Heart left ventricle (tissue), 16 donors: ENCODE measurements at regions not wholly inside any gene's neighbourhood (a gene's known extent, or its start where the extent isn't known, plus 50 kb on each side); places are given as distances from the start of the nearest gene placed in this dataset.

ENCODE experiments used
- ATAC-seq, 4 donors: fragments of 200-7000 bp; cut with Tn5 transposase; one replicate each; pipeline ENCODE4 v1.9.1; 2020 to 2022; ENCODE audit warnings: moderate library complexity in 4 of 4, mild to moderate bottlenecking in 3 of 4, moderate number of reproducible peaks in 1 of 4
- DNase-seq, 5 donors: peaks; one replicate each; pipeline ENCODE4 v3.0.0-alpha.2; 2020
- H3K27ac ChIP-seq, 12 donors: fragments of 200-600 bp; sonication (generic) in 4 of 12; one replicate each; pipeline versions ENCODE4 v1.5.0 to v1.8.0; 2016 to 2022; ENCODE audit warnings: mild to moderate bottlenecking in 2 of 12
- H3K27me3 ChIP-seq, 9 donors: fragments of 200-600 bp; sonication (generic) in 2 of 9; one replicate each; pipeline versions ENCODE4 v1.5.1 to v1.8.0; 2016 to 2022; ENCODE audit warnings: mild to moderate bottlenecking in 3 of 9
- H3K36me3 ChIP-seq, 9 donors: fragments of 200-600 bp; sonication (generic) in 2 of 9; one replicate each; pipeline versions ENCODE4 v1.5.0 to v1.8.0; 2018 to 2022; ENCODE audit warnings: mild to moderate bottlenecking in 2 of 9
- H3K4me1 ChIP-seq, 12 donors: fragments of 200-600 bp; sonication (generic) in 4 of 12; one replicate each; pipeline versions ENCODE4 v1.5.0 to v1.8.0; 2016 to 2022; ENCODE audit warnings: mild to moderate bottlenecking in 3 of 12
- H3K4me3 ChIP-seq, 12 donors: fragments of 200-600 bp; sonication (generic) in 4 of 12; one replicate each; pipeline versions ENCODE4 v1.5.0 to v1.8.0; 2017 to 2022; ENCODE audit warnings: mild to moderate bottlenecking in 9 of 12, moderate library complexity in 4 of 12
- H3K9me3 ChIP-seq, 12 donors: fragments of 200-600 bp; sonication (generic) in 4 of 12; one replicate each; pipeline versions ENCODE4 v1.5.0 to v1.8.0; 2016 to 2022; ENCODE audit warnings: mild to moderate bottlenecking in 1 of 12
- POLR2A ChIP-seq, 2 donors: fragments of 450-650 bp; IDR thresholded peaks; one replicate each; pipeline ENCODE4 v1.6.1; 2017; ENCODE audit warnings: antibody characterized with exemption in 2 of 2, mild to moderate bottlenecking in 2 of 2, moderate library complexity in 2 of 2
- WGBS, 4 donors: extraction: QIAGEN DNeasy Blood & Tissue Kit in 2 of 4; methylation state at CpG; one replicate each; pipeline versions ENCODE4 v1.1.5 to v1.1.7; 2013 to 2018; 5-methylcytosine and 5-hydroxymethylcytosine counted together
- intact Hi-C, 10 donors: fragments of 100-400 bp; cut with DNase I; formaldehyde crosslinking; loops; one replicate each; pipeline versions ENCODE4 v1.11.1 to v1.14.2; 2022
- TF ChIP-seq, protein P1 (sequence below), 12 donors: fragments of 200-600 bp; sonication (generic) in 4 of 12; IDR thresholded peaks; one replicate each; pipeline versions ENCODE4 v1.5.0 to v1.8.0; 2018 to 2022; ENCODE audit warnings: antibody characterized with exemption in 12 of 12, mild to moderate bottlenecking in 5 of 12
- donor health status: ischemic (EF 13 %, LVEDD 7.1; RV severe dilation, severe dysfunction).
- donor health status: healthy with polysubstance abuse.
- donor health status: DM: no; HTN: yes; CAD: no.
- donor health status: DM: no; HTN: no; CAD: no.
- donor health status: ischemic (EF 25% LVEDD 6.9; RV normal size, moderate dysfunction).
- donor health status: ischemic (EF 25% LVEDD 5.7; RV mildly dilated, moderate dysfunction).
- donor health status: healthy.
- donor health status: DM: yes; HTN: yes; CAD: no.
- donor health status: ischemic (EF 35%, LVEDD 5.7; RV mildly dilated, moderate dysfunction).
- donor health status: nonischemic (EF 11% LVEDD 7.7; RV severe dilation, severe dysfunction).
- donor health status: DM: yes; HTN: yes; CAD: no.
- donor health status: PGD.
- donor health status: ischemic (EF 29% LVEDD 5.4; RV normal size, mild dysfunction).
- donor health status: nonischemic (EF 23%, LVEDD 6.1; RV moderate dilation, normal function).

DNA sequence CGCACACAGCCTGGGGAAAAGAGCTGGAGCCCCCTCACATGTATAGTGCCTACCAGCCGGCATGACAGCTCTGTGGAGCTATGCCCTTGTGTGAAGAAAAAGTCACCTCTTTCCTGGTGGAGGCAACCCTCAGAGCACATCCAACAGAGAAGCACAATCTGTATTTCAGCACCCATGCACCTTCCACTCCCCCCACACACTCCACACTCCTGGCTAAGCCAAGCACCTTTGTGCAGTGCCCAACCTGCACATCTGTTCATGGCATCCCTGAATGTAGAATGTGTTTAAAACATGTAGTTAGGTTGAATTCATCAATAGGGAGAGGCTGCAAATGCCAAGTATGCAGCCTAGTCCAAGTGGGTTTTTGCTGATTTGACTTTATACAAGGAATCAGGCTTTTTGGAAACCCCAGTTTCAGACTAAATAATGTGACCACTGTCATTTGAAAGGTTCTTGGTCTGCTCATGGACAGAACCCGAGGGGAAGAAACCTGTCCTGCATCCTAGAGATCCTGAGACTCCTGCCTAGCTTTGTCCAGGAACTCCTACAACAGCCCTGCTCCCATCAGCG is 197.1 kb downstream of the TOMM20 start:
- H3K4me3 ChIP-seq: no peak overlapping the region
- no peak for DNase-seq
- peaks cover 0 to 53% (median 18%) of the 10 kb centered on the region in 12 donors for H3K4me1 ChIP-seq
- TF ChIP-seq, protein P1, sequence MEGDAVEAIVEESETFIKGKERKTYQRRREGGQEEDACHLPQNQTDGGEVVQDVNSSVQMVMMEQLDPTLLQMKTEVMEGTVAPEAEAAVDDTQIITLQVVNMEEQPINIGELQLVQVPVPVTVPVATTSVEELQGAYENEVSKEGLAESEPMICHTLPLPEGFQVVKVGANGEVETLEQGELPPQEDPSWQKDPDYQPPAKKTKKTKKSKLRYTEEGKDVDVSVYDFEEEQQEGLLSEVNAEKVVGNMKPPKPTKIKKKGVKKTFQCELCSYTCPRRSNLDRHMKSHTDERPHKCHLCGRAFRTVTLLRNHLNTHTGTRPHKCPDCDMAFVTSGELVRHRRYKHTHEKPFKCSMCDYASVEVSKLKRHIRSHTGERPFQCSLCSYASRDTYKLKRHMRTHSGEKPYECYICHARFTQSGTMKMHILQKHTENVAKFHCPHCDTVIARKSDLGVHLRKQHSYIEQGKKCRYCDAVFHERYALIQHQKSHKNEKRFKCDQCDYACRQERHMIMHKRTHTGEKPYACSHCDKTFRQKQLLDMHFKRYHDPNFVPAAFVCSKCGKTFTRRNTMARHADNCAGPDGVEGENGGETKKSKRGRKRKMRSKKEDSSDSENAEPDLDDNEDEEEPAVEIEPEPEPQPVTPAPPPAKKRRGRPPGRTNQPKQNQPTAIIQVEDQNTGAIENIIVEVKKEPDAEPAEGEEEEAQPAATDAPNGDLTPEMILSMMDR (IDR thresholded peaks at IDR 0.05): no peak
- TF ChIP-seq POLR2A (IDR thresholded peaks at IDR 0.05): no peak
- ATAC-seq: no peak
- H3K9me3 ChIP-seq: no peaks in the 10 kb centered on the region
- H3K27me3 ChIP-seq: no peaks in the 10 kb centered on the region
- 90 to 97% (median 96%) methylated on average over 4 of the region's 4 CpGs for WGBS, 4 donors
- intact Hi-C loops: no loop called here
- no peak overlapping the region for H3K27ac ChIP-seq
- no peaks in the 10 kb centered on the region for H3K36me3 ChIP-seq

DNA sequence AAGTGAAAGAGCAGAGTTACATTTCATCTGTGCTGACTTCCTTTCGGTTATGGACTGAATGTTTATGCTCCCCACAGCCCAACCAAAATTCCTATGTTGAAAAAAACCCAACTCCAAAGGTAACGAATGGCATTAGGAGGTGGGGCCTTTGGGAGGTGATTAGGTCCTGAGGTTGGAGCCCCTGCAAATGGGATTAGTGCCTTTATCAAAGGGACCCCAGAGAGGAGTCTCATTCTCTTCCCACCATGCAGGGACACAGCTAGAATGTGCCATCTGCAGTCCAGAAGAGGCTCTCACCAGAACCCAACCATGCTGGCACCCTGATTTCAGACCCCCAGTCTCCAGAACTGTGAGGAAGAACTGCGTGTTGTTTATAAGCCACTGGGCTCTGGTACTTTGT is 199.3 kb downstream of the TOMM20 start:
- Histone ChIP-seq H3K27me3 (no peaks in the 10 kb centered on the region), H3K27ac (no peak overlapping the region), H3K4me3 (no peak overlapping the region), H3K36me3 (no peaks in the 10 kb centered on the region), H3K4me1 (peaks cover 6 to 68% (median 36%) of the 10 kb centered on the region in 12 donors), H3K9me3 (no peaks in the 10 kb centered on the region)
- DNase-seq (no peak), ATAC-seq (no peak)
- 79 to 94% (median 81%) methylated on average over 2 to 3 of the region's 3 CpGs for WGBS, 4 donors
- TF ChIP-seq, protein P1 (IDR thresholded peaks at IDR 0.05): no peak
- TF ChIP-seq POLR2A (IDR thresholded peaks at IDR 0.05): no peak
- intact Hi-C loops: loop anchor here in 5 of 10 donors (1.0 to 5.0 kb wide), 4 partner anchors 30 to 48 kb away; no protein-coding TSS in a partner anchor

DNA sequence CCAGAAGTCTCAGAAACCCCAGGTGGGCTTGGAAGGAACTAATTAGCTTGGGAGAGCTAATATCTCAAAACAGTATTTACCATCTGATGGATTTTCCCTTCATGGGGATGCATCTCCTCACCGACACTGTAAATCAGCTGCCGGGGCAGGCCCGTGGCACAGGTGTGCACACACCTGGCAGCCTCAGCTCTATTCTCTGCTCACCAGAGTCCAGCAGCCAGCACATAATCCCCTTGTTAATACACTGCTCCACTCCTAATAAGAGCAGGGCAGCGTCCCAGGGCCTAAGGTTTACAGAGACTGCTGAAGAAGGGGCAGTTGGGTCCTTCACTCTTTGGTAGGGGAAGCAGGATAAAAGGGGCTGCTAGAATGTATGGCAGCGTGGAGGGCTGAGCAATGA is 200.0 kb downstream of the TOMM20 start:
- no peaks in the 10 kb centered on the region for H3K9me3 ChIP-seq
- H3K4me1 ChIP-seq: peaks cover 6 to 64% (median 34%) of the 10 kb centered on the region in 12 donors
- DNase-seq (no peak), ATAC-seq (no peak)
- TF ChIP-seq POLR2A (IDR thresholded peaks at IDR 0.05): no peak
- TF ChIP-seq, protein P1 (IDR thresholded peaks at IDR 0.05): no peak
- no peaks in the 10 kb centered on the region for H3K36me3 ChIP-seq
- no peaks in the 10 kb centered on the region for H3K27me3 ChIP-seq
- no peak overlapping the region for H3K4me3 ChIP-seq
- H3K27ac ChIP-seq: no peak overlapping the region
- intact Hi-C loops: loop anchor here in 5 of 10 donors (1.0 to 5.0 kb wide), 4 partner anchors 29 to 49 kb away; no protein-coding TSS in a partner anchor
- WGBS, 4 donors: 91 to 99% (median 95%) methylated on average over 5 of the region's 5 CpGs

DNA sequence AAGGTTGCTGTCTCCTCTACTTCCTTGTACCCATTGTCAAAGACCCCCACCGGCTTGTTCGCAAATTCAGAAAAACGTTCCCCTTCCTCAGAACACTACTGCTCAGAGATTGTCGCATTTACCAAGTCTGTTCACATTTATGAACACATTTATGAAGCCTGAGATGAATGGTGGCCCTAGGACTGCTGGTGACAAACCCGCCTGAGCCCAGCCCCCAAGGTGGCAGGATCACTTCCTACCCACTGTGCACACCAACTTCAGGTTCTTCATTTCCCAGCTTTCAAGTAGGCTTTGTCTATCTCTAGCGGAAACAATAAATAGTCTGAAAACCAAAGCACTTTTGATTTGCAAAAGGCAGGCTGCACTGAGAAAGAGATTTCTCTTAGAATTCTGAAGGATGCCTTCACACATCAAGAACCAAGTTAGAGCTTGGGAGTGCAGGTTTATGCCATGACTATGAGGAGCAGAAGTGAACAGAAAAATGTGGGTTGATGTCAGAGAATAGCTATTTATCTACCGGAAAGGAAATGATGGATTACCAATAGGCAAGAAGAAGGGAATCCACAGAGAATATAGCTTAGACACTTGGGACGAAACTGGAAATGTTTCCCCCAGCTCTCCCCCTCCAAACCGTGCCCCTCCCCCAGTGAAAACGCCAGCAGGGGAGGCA is 200.5 kb downstream of the TOMM20 start:
- intact Hi-C loops: loop anchor here in 4 of 10 donors (5.0 kb wide), 3 partner anchors 34 to 49 kb away; no protein-coding TSS in a partner anchor

More for the DNA sequence above, 200.5 kb downstream of the TOMM20 start:
- ATAC-seq (no peak), DNase-seq (no peak)
- Histone ChIP-seq H3K9me3 (no peaks in the 10 kb centered on the region), H3K27ac (no peak overlapping the region), H3K27me3 (no peaks in the 10 kb centered on the region), H3K4me3 (no peak overlapping the region), H3K36me3 (no peaks in the 10 kb centered on the region), H3K4me1 (peaks cover 6 to 58% (median 29%) of the 10 kb centered on the region in 12 donors)
- WGBS, 4 donors: 82 to 85% (median 84%) methylated on average over 10 of the region's 10 CpGs
- TF ChIP-seq, protein P1 (IDR thresholded peaks at IDR 0.05): no peak
- no peak for TF ChIP-seq POLR2A (IDR thresholded peaks at IDR 0.05)
